Ishikawa (cell line): ENCODE measurements at regions not wholly inside any gene's neighbourhood (a gene's known extent, or its start where the extent isn't known, plus 50 kb on each side); places are given as distances from the start of the nearest gene placed in this dataset.

ENCODE experiments used
- CEBPB ChIP-seq: IDR thresholded peaks from 2 replicates; pipeline ENCODE4 v1.6.1; 2012
- CREB1 ChIP-seq: IDR thresholded peaks from 2 replicates; pipeline ENCODE4 v1.6.1; 2012; ENCODE audit warnings: low read depth
- EP300 ChIP-seq: IDR thresholded peaks from 2 replicates; pipeline ENCODE4 v1.6.1; 2012; ENCODE audit warnings: borderline replicate concordance
- FOXM1 ChIP-seq: IDR thresholded peaks from 2 replicates; pipeline ENCODE4 v1.6.1; 2012; ENCODE audit warnings: low read depth, borderline replicate concordance
- MAX ChIP-seq: IDR thresholded peaks from 2 replicates; pipeline ENCODE4 v1.6.1; 2012
- NFIC ChIP-seq: IDR thresholded peaks from 2 replicates; pipeline ENCODE4 v1.6.1; 2012
- RAD21 ChIP-seq: IDR thresholded peaks from 2 replicates; pipeline ENCODE4 v1.6.1; 2012; ENCODE audit warnings: low read depth
- REST ChIP-seq: IDR thresholded peaks from 2 replicates; pipeline ENCODE4 v1.6.1; 2012; ENCODE audit warnings: low read depth, mild to moderate bottlenecking
- TAF1 ChIP-seq: IDR thresholded peaks from 2 replicates; pipeline ENCODE4 v1.6.1; 2012; ENCODE audit warnings: low read depth, mild to moderate bottlenecking
- TCF12 ChIP-seq: IDR thresholded peaks from 2 replicates; pipeline ENCODE4 v1.6.1; 2012; ENCODE audit warnings: low read depth
- USF1 ChIP-seq: IDR thresholded peaks from 2 replicates; pipeline ENCODE4 v1.6.1; 2012
- YY1 ChIP-seq: IDR thresholded peaks from 2 replicates; pipeline ENCODE4 v1.6.1; 2012; ENCODE audit warnings: low read depth
- ZBTB7A ChIP-seq: IDR thresholded peaks from 2 replicates; pipeline ENCODE4 v1.6.1; 2012; ENCODE audit warnings: low read depth

DNA sequence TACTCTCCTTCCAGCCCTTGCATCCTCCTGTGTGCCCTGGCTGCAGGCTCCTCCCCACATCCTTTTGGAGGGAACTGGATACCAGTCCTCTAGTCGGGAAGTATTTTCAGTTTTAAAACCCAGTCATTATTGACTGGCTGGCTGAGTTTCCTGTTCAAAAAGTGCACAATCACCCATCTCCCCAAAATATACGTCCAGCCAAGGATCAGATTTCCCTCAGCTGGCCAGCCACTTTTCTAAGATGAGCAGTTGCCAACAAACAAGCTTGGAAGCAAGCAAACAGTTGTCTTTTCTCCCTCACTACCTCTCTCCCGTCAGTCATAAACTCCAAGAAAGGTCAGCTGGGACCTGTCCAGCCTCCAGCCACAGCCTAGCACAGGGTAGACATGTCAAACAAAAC lies 147.7 kb upstream of the GALNT15 start:
- TF ChIP-seq EP300 (no peak), REST (no peak), MAX (no peak), RAD21 (no peak), USF1 (no peak), YY1 (no peak), CEBPB (no peak), ZBTB7A (no peak), CREB1 (no peak), TCF12 (no peak), NFIC (no peak), TAF1 (no peak), FOXM1 (no peak)
